ENCODE measurements at regions not wholly inside any gene's neighbourhood (a gene's known extent, or its start where the extent isn't known, plus 50 kb on each side); places are given as distances from the start of the nearest gene placed in this dataset.

DNA sequence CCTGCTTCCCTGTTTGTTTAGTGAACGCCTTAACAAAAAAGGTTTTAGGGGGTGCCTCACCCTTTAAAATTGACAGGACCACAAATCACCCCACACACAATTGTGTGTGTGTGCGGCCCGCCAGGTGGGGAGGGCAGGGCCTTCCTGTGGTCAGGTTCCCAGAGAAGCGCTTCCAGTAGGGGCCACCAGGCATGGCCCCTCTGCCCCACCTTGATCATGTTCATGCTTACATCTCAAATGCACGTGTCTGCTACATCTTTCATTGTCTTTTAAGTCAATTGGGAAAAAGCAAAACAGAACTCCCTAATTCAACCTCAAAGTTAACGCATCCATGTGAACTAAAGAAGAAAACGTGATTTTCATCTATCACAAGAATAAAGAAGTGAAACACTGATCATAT, 1335.3 kb downstream of the TBC1D22A start:
- TF ChIP-seq, protein P1, sequence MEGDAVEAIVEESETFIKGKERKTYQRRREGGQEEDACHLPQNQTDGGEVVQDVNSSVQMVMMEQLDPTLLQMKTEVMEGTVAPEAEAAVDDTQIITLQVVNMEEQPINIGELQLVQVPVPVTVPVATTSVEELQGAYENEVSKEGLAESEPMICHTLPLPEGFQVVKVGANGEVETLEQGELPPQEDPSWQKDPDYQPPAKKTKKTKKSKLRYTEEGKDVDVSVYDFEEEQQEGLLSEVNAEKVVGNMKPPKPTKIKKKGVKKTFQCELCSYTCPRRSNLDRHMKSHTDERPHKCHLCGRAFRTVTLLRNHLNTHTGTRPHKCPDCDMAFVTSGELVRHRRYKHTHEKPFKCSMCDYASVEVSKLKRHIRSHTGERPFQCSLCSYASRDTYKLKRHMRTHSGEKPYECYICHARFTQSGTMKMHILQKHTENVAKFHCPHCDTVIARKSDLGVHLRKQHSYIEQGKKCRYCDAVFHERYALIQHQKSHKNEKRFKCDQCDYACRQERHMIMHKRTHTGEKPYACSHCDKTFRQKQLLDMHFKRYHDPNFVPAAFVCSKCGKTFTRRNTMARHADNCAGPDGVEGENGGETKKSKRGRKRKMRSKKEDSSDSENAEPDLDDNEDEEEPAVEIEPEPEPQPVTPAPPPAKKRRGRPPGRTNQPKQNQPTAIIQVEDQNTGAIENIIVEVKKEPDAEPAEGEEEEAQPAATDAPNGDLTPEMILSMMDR (IDR thresholded peaks at IDR 0.05): no peak
- no peak for TF ChIP-seq POLR2A (IDR thresholded peaks at IDR 0.05)
